GM19397 (cell line): ENCODE measurements at regions not wholly inside any gene's neighbourhood (a gene's known extent, or its start where the extent isn't known, plus 50 kb on each side); places are given as distances from the start of the nearest gene placed in this dataset.

Source experiments
- ATAC-seq: cut with Tn5 transposase; IDR thresholded peaks from one replicate; pipeline ENCODE4 v1.9.1; 2021; ENCODE audit warnings: mild to moderate bottlenecking, moderate library complexity; ENCODE audit not compliant: unreplicated experiment

DNA sequence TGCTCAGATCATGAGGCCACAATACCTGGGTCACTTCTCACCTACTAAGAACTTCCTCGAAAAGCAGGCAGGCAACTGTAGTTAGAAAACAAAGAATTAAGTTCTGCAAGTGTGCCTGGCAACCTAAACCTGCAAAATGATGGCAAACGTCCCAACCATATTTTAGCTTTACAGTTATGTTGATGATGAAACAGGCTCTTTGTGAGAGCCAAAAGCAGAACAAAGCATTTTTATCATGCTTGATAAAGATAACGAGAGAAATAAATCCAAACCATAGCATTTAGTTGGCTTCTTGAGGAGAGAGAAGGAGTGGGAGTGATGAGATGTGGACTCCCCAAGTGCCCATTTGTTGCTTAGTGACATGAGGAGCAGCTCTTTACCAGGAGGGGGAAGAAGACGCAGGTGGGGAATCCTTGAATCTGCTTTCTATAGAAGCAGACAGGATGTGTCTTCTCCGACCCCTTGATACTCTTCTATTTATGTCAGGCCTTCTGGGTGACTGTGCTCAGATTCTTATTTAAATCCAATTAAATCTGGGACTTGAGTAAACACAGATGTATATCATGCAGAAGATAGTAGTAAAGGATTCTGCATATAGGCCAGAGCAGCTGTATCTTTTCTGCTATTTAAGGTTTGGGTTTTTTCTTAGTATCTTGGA, 221.2 kb downstream of the TMEM167A start:
- ATAC-seq, result no peak

DNA sequence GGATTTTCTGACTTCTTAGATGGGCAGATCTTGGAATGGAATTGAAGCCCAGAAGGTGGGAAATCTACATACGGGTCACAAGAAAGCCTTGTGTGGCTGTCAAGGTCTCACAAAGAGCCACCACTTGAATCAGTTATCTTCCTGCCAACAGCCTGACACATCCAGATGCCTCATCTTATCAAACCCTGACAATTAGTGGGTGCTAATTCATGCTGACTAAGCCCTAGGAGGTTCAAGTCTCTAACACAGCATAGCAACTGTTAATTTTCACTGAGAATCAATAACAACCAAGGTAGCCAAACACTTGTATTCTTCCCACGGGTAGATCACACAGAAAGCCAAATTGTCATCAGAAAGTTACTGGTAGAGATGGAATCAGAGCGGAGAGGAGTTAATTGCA, 222.2 kb downstream of the TMEM167A start:
- no peak for ATAC-seq

DNA sequence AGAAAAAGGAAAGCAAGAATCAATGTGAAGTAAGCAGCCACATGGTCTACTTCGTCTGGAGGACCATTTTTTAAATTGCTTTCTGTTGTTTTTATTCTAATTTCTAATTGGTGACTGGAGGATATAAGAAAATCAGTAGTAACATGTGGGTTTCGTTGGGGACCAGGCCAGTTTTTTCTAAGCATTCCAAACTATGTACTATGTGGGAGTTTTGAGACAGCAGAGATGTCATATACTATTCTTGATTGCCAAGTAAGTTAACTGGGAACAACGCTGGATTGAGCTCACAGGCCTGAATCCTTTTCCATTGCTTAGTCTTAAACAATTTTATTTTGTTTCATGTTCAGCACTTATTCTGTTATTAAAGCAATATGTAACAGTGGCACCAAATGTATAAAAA, 225.7 kb downstream of the TMEM167A start:
- ATAC-seq, result no peak

- ATAC-seq, result no peak
These were observed 226.8 kb downstream of the TMEM167A start for GRCh38 chr5:82850393-82850792.

DNA sequence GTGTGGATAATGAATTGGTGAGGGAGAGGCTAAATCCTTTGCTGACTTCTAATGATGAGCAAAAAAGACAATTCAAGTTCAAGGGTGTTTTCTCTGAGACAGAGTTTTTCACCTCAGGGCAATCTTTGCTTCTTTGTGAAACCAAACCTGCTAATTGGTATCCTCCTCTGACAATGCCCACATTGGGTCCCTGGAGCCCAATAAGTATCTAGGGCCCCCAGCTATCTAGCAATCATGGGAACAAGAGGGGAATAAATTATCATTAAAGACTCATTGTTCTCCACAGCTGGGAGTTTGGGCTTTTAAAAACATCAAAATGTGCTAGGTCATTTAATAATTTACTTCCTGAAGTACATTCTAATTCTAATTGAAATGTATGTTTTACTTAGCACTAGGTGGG, 227.3 kb downstream of the TMEM167A start:
- ATAC-seq, result no peak

DNA sequence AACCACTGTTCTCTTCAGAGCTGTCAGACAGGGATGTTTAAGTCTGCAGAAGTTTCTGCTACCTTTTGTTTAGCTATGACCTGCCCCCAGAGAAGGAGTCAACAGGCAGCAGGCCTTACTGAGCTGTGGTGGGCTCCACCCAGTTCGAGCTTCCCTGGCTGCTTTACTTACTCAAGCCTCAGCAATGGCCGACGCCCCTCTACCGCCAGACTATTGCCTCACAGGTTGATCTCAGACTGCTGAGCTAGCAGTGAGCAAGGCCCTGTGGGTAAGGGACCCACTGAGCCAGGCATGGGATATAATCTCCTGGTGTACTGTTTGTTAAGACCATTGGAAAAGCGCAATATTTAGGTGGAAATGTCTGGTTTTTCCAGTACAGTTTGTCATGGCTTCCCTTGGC, 229.6 kb downstream of the TMEM167A start:
- no peak for ATAC-seq

DNA sequence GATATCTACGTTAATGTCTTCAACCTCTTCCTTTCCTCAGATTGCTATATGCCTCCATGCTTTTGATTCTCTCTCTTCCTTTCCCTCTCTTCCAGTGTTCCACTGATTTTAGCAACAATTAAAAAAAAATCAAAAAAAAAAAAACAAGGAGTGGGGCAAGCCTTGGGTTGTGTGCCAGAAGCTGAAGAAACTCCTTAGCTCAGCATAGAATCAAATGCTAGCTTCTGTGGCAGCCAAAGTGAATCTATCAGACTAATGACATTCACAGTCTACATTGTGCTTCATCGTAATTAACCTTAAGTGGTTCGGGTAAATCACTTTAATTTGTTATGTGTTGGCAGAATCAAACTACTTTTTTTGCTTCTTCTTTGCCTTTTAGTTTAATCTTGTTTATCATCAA, 237.3 kb downstream of the TMEM167A start:
- ATAC-seq, result no peak

GRCh38 chr5:82835488-82835887, 241.7 kb downstream of the TMEM167A start:
- ATAC-seq, result no peak

GRCh38 chr5:82834151-82834550, 243.0 kb downstream of the TMEM167A start:
- no peak for ATAC-seq

DNA sequence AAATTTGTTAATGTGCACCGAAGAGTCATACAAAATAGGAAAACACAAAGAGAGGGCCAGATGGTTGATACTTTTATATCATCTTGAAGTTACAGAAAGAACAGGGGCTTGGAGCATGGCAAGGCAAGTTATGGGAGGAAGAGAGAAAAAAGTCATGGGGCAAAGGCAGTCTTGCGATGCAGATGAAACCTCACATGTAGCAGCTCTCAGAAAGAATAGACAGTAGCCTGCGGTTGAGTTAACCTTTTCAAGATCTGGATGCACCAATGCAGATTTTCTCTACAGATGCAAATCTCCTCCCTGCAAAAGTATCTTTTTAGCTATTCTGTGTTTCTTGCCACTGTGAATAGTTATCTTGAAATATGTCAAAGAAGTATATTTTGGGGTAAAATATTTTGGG, 243.9 kb downstream of the TMEM167A start:
- no peak for ATAC-seq

- ATAC-seq, result no peak
These were observed 244.7 kb downstream of the TMEM167A start for GRCh38 chr5:82832445-82832844.

- ATAC-seq, result no peak
These were observed 249.0 kb downstream of the TMEM167A start for GRCh38 chr5:82828211-82828610.

DNA sequence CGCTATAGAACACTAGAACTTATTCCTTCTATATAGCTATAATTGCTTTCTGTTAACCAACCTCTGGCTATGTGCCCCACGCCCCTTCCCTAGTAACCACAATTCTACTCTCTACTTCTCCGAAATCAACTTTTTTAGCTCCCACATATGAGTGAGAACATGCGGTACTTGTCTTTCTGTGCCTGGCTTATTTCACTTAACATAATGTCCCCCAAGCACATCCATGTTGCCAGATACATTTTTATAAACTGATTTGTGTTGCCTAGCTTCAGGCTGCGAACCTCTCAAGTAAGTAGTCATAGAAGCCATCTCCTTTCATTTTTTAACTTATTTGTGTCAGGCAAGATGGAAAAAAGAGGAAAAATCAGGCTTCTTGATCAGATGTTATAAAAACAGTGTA, 249.5 kb downstream of the TMEM167A start:
- ATAC-seq, result no peak

GRCh38 chr5:82822634-82822927, 254.6 kb downstream of the TMEM167A start:
- ATAC-seq, result no peak

GRCh38 chr5:82821846-82822633, 255.2 kb downstream of the TMEM167A start:
- no peak for ATAC-seq

DNA sequence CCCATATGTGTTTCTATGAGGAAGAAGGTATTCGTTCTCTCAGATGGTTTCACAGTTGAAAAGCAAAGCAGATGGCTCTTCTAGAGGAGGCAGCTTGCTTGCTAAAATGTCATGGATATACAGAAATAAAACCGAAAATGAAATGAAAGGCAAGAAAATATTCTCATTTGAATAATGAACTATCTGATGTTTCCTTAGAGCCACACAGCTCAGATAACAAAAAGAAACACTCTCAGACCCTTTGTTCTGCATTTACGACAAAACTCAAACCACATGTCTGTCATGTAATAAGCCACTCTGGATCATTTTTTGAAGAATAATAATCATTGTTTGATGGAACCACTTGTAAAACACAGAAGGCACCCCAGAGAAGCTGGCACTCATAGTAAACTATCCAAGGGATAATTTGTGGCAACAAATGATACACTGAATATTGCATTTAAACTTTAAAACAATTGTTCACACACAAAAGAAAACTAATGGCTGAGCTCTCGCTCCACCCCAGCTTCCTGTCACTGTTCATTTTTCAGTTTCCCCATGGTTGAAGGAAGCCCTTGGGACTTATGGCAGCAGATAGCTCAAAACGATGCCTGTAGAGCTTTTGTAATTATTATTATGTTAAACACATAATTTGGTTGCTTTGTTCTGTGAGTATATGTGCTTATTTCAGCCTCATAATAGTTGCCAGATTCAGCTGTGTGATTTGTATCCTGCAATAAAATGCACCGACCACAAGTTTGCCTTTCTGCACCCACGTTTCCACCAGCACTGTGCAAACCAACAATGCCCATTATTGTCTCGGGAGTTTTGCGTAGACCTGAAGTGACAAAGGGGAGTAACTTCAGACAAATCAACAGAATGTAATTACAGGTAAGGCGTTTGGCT, 256.0 kb downstream of the TMEM167A start:
- ATAC-seq, result peak; percentile 78

- ATAC-seq, result no peak
These were observed 257.0 kb downstream of the TMEM167A start for GRCh38 chr5:82820188-82820587.

- no peak for ATAC-seq
These were observed 259.1 kb downstream of the TMEM167A start for GRCh38 chr5:82817897-82818676.

GRCh38 chr5:82816926-82817325, 260.3 kb downstream of the TMEM167A start:
- no peak for ATAC-seq

- ATAC-seq, result no peak
These were observed 261.3 kb downstream of the TMEM167A start for GRCh38 chr5:82815871-82816270.

DNA sequence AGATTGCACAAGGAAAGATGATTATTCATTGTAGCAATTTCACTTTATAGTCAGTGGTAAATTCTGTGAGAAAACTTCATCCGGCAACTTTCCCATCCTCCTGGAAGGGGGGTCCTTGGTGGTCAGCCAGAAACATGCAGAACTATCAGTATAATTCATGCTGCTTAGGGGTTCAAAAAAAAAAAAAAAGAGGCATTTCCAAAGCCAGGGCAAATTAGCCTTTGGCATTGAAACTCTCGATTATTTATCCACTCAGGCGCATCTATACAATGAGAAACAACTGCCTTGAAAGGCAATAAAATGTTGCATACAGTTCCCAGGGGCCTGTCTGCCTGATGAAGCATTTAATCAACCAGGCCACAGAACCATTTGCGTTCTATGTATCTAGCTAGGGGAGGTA, 263.3 kb downstream of the TMEM167A start:
- ATAC-seq, result no peak
